H9 (cell line): ENCODE measurements at regions not wholly inside any gene's neighbourhood (a gene's known extent, or its start where the extent isn't known, plus 50 kb on each side); places are given as distances from the start of the nearest gene placed in this dataset.

Experiments
- DNase-seq: peaks from one replicate; pipeline ENCODE4 v3.0.0-alpha.2; 2017
- H2AFZ ChIP-seq: one replicate; pipeline ENCODE4 v1.6.1; 2013; ENCODE audit warnings: mild to moderate bottlenecking, low read length, control low read depth, moderate library complexity
- H2AK5ac ChIP-seq: 2 replicates; pipeline ENCODE4 v1.6.1; 2013; ENCODE audit warnings: low read length, control low read depth, mixed read lengths; ENCODE audit not compliant: insufficient read length
- H2BK120ac ChIP-seq: one replicate; pipeline ENCODE4 v1.6.1; 2013; ENCODE audit warnings: low read depth, mild to moderate bottlenecking, low read length, control low read depth, inconsistent platforms; ENCODE audit not compliant: poor library complexity, severe bottlenecking
- H2BK12ac ChIP-seq: 2 replicates; pipeline ENCODE4 v1.6.1; 2013; ENCODE audit warnings: low read length, control low read depth, mixed read lengths, low read depth; ENCODE audit not compliant: insufficient read length
- H2BK15ac ChIP-seq: 2 replicates; pipeline ENCODE4 v1.6.1; 2013; ENCODE audit warnings: low read depth, low read length, control low read depth
- H2BK20ac ChIP-seq: one replicate; pipeline ENCODE4 v1.6.1; 2013; ENCODE audit warnings: low read depth, mild to moderate bottlenecking, low read length, control low read depth, inconsistent platforms; ENCODE audit not compliant: poor library complexity, severe bottlenecking
- H2BK5ac ChIP-seq: 2 replicates; pipeline ENCODE4 v1.6.1; 2013; ENCODE audit warnings: low read length, control low read depth, mixed read lengths; ENCODE audit not compliant: insufficient read length
- H3K14ac ChIP-seq: 2 replicates; pipeline ENCODE4 v1.6.1; 2013; ENCODE audit warnings: low read length, control low read depth; ENCODE audit not compliant: insufficient read depth
- H3K18ac ChIP-seq: 2 replicates; pipeline ENCODE4 v1.6.1; 2013; ENCODE audit warnings: low read depth, mild to moderate bottlenecking, mixed read lengths, low read length, control low read depth; ENCODE audit not compliant: insufficient read length
- H3K23ac ChIP-seq: 2 replicates; pipeline ENCODE4 v1.6.1; 2013; ENCODE audit warnings: low read length, control low read depth, mixed read lengths, low read depth; ENCODE audit not compliant: insufficient read length
- H3K23me2 ChIP-seq: 2 replicates; pipeline ENCODE4 v1.6.1; 2013; ENCODE audit warnings: low read depth, mild to moderate bottlenecking, mixed read lengths, low read length, control low read depth; ENCODE audit not compliant: insufficient read length, poor library complexity, severe bottlenecking
- H3K27ac ChIP-seq: 2 replicates; pipeline ENCODE4 v1.5.1; 2013; ENCODE audit warnings: low read length, control low read depth, mixed read lengths, low read depth; ENCODE audit not compliant: insufficient read length
- H3K27me3 ChIP-seq: 2 replicates; pipeline ENCODE4 v1.6.1; 2013; ENCODE audit warnings: low read length, control low read depth, inconsistent platforms; ENCODE audit not compliant: insufficient read depth
- H3K4ac ChIP-seq: 2 replicates; pipeline ENCODE4 v1.6.1; 2013; ENCODE audit warnings: low read depth, mild to moderate bottlenecking, control low read depth, inconsistent platforms, low read length, moderate library complexity
- H3K4me1 ChIP-seq: 2 replicates; pipeline ENCODE4 v1.6.1; 2013; ENCODE audit warnings: low read length, control low read depth, inconsistent platforms; ENCODE audit not compliant: insufficient read depth
- H3K4me2 ChIP-seq: 2 replicates; pipeline ENCODE4 v1.6.1; 2013; ENCODE audit warnings: low read length, control low read depth, mixed read lengths; ENCODE audit not compliant: insufficient read length, insufficient read depth
- H3K56ac ChIP-seq: 2 replicates; pipeline ENCODE4 v1.6.1; 2013; ENCODE audit warnings: low read depth, mild to moderate bottlenecking, mixed read lengths, low read length, control low read depth; ENCODE audit not compliant: insufficient read length
- H3K79me1 ChIP-seq: 2 replicates; pipeline ENCODE4 v1.6.1; 2013; ENCODE audit warnings: low read depth, mild to moderate bottlenecking, moderate library complexity, low read length, control low read depth, inconsistent platforms; ENCODE audit not compliant: insufficient read depth, poor library complexity, severe bottlenecking
- H3K79me2 ChIP-seq: 2 replicates; pipeline ENCODE4 v1.6.1; 2013; ENCODE audit warnings: low read length, control low read depth, inconsistent platforms; ENCODE audit not compliant: insufficient read depth
- H3K9ac ChIP-seq: 2 replicates; pipeline ENCODE4 v1.6.1; 2013; ENCODE audit warnings: low read length, control low read depth, mixed read lengths; ENCODE audit not compliant: insufficient read length; ENCODE audit errors: extremely low read depth
- H3K9me3 ChIP-seq: one replicate; pipeline ENCODE4 v1.6.1; 2013; ENCODE audit warnings: low read depth, low read length, inconsistent platforms; ENCODE audit not compliant: control insufficient read depth
- H3T11ph ChIP-seq: one replicate; pipeline ENCODE4 v1.6.1; 2013; ENCODE audit warnings: mild to moderate bottlenecking, low read length, control low read depth, inconsistent platforms
- H4K20me1 ChIP-seq: one replicate; pipeline ENCODE4 v1.6.1; 2013; ENCODE audit not compliant: control insufficient read depth, insufficient read length, insufficient read depth
- H4K5ac ChIP-seq: 2 replicates; pipeline ENCODE4 v1.6.1; 2013; ENCODE audit warnings: low read depth, mild to moderate bottlenecking, mixed read lengths, low read length, control low read depth; ENCODE audit not compliant: insufficient read length
- H4K8ac ChIP-seq: replicated peaks from 2 replicates; pipeline ENCODE4 v1.6.1; 2013; ENCODE audit warnings: low read length, control low read depth, mixed read lengths, low read depth; ENCODE audit not compliant: insufficient read length
- H4K91ac ChIP-seq: 2 replicates; pipeline ENCODE4 v1.6.1; 2013; ENCODE audit warnings: low read depth, mild to moderate bottlenecking, moderate library complexity, mixed read lengths, low read length, control low read depth; ENCODE audit not compliant: insufficient read length
- H3K27ac Mint-ChIP-seq, 3 experiments: 2 replicates in 2 of 3; 3 replicates in 1 of 3; pipeline ENCODE4 v1.8.0; 2020 to 2021; ENCODE audit warnings: mixed read lengths in 3 of 3, mild to moderate bottlenecking in 1 of 3, moderate library complexity in 1 of 3
- H3K27me3 Mint-ChIP-seq: 2 replicates; pipeline ENCODE4 v1.8.0; 2021; ENCODE audit warnings: low read depth, mild to moderate bottlenecking, moderate library complexity, mixed read lengths
- H3K36me3 Mint-ChIP-seq, 3 experiments: 2 replicates in 2 of 3; 3 replicates in 1 of 3; pipeline ENCODE4 v1.8.0; 2020 to 2021; ENCODE audit warnings: low read depth in 3 of 3, mixed read lengths in 3 of 3; ENCODE audit not compliant: insufficient read depth in 1 of 3
- H3K4me1 Mint-ChIP-seq, 2 experiments: 2 replicates each; pipeline ENCODE4 v1.8.0; 2020; ENCODE audit warnings: mixed read lengths in 2 of 2
- H3K4me3 Mint-ChIP-seq, 2 experiments: 2 replicates in 1 of 2; 3 replicates in 1 of 2; pipeline ENCODE4 v1.8.0; 2020 to 2021; ENCODE audit warnings: mild to moderate bottlenecking in 2 of 2, mixed read lengths in 2 of 2, moderate library complexity in 1 of 2
- H3K9me3 Mint-ChIP-seq, 2 experiments: 2 replicates in 1 of 2; 3 replicates in 1 of 2; pipeline ENCODE4 v1.8.0; 2020; ENCODE audit warnings: mild to moderate bottlenecking in 2 of 2, mixed read lengths in 2 of 2, moderate library complexity in 1 of 2
- CTCF ChIP-seq: fragments of 200-600 bp; sonication (generic); conservative IDR thresholded peaks from 3 replicates; pipeline ENCODE4 v1.8.0; 2021; ENCODE audit warnings: antibody characterized with exemption, mild to moderate bottlenecking
- WGBS: extraction: QIAGEN DNeasy Blood & Tissue Kit; methylation state at CpG from one replicate; pipeline ENCODE4 v1.1.7; 2013; ENCODE audit warnings: missing lambda C conversion rate, low lambda C conversion rate, mixed read lengths; ENCODE audit not compliant: insufficient read length; ENCODE audit errors: extremely low coverage; 5-methylcytosine and 5-hydroxymethylcytosine counted together

GRCh38 chrX:115452251-115452650 is 108.7 kb upstream of the PLS3 start:
- Histone ChIP-seq H2AFZ (no peak overlapping the region), H2AK5ac (no peak overlapping the region), H2BK5ac (no peak overlapping the region), H4K5ac (no peak overlapping the region), H3T11ph (no peak overlapping the region), H2BK20ac (no peak overlapping the region), H3K56ac (no peak overlapping the region), H2BK120ac (no peak overlapping the region), H3K79me2 (no peaks in the 10 kb centered on the region), H4K20me1 (no peaks in the 10 kb centered on the region), H2BK12ac (no peak overlapping the region), H3K4ac (no peak overlapping the region), H3K23ac (no peak overlapping the region), H3K27ac (no peak overlapping the region), H4K8ac (no peak overlapping the region), H3K27me3 (no peaks in the 10 kb centered on the region), H3K18ac (no peak overlapping the region), H2BK15ac (no peak overlapping the region), H3K9me3 (no peaks in the 10 kb centered on the region), H3K79me1 (no peaks in the 10 kb centered on the region), H3K4me1 (no peaks in the 10 kb centered on the region), H3K14ac (no peak overlapping the region), H3K23me2 (no peaks in the 10 kb centered on the region), H3K4me2 (no peak overlapping the region), H3K9ac (no peak overlapping the region), H4K91ac (no peak overlapping the region)
- Mint-ChIP-seq H3K4me3 (no peak overlapping the region), H3K27me3 (peaks cover 5% of the 10 kb centered on the region), H3K4me1 (no peaks in the 10 kb centered on the region), H3K9me3 (no peaks in the 10 kb centered on the region), H3K36me3 (no peaks in the 10 kb centered on the region), H3K27ac (no peak overlapping the region)
- no peak for TF ChIP-seq CTCF
- no peak for DNase-seq
- WGBS, result no CpG with 5 or more reads among the region's 1 CpG
